A549 (cell line): ENCODE measurements at regions not wholly inside any gene's neighbourhood (a gene's known extent, or its start where the extent isn't known, plus 50 kb on each side); places are given as distances from the start of the nearest gene placed in this dataset.

ENCODE experiments used
- CHD2 ChIP-seq: fragments of 150-350 bp; IDR thresholded peaks from 2 replicates; pipeline ENCODE4 v1.6.1; 2014; ENCODE audit warnings: low read length; ENCODE audit not compliant: partially characterized antibody
- EP300 ChIP-seq, 2 experiments: fragments of >200 bp; sonication (Bioruptor Twin); formaldehyde crosslinking; IDR thresholded peaks; 2 replicates in 1 of 2; 3 replicates in 1 of 2; pipeline ENCODE4 v1.6.1; 2016 to 2017
- JUNB ChIP-seq: fragments of >200 bp; sonication (Bioruptor Twin); formaldehyde crosslinking; IDR thresholded peaks from 2 replicates; pipeline ENCODE4 v1.6.1; 2016
- SMC3 ChIP-seq: fragments of >200 bp; sonication (Bioruptor Twin); formaldehyde crosslinking; IDR thresholded peaks from 3 replicates; pipeline ENCODE4 v1.6.1; 2018; ENCODE audit warnings: inconsistent platforms
- TF ChIP-seq, protein P1 (sequence below): fragments of >200 bp; sonication (Bioruptor Twin); formaldehyde crosslinking; IDR thresholded peaks from 3 replicates; pipeline ENCODE4 v1.5.1; 2016
- TF ChIP-seq, protein P2 (sequence below): fragments of 200-600 bp; sonication (generic); IDR thresholded peaks from 2 replicates; pipeline ENCODE4 v1.6.1; 2016; ENCODE audit warnings: antibody characterized with exemption, mild to moderate bottlenecking, moderate library complexity

DNA sequence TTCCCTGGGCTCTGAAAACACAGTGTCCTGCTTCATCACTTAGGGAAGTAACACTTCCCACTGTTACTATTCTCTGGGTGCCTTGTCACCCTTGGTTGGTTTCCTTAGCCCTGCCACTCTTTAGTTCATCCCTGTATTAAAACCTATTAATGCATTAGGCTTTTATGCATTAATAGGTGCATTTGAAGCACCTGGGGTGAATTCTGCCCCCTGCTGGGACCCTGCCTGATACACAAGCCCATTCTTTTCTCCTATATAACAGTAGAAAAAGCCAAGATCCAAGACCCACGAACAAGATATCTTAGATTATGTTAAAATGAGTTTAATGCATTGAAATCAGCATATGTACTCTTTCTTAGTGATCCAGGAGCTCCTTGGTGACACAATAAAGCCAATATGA lies 235.7 kb downstream of the PMP22 start:
- TF ChIP-seq, protein P1, sequence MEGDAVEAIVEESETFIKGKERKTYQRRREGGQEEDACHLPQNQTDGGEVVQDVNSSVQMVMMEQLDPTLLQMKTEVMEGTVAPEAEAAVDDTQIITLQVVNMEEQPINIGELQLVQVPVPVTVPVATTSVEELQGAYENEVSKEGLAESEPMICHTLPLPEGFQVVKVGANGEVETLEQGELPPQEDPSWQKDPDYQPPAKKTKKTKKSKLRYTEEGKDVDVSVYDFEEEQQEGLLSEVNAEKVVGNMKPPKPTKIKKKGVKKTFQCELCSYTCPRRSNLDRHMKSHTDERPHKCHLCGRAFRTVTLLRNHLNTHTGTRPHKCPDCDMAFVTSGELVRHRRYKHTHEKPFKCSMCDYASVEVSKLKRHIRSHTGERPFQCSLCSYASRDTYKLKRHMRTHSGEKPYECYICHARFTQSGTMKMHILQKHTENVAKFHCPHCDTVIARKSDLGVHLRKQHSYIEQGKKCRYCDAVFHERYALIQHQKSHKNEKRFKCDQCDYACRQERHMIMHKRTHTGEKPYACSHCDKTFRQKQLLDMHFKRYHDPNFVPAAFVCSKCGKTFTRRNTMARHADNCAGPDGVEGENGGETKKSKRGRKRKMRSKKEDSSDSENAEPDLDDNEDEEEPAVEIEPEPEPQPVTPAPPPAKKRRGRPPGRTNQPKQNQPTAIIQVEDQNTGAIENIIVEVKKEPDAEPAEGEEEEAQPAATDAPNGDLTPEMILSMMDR: no peak
- TF ChIP-seq JUNB: no peak
- TF ChIP-seq SMC3: no peak
- TF ChIP-seq CHD2: no peak
- no peak for TF ChIP-seq EP300 (IDR thresholded peaks at IDR 0.05)
- TF ChIP-seq, protein P2, sequence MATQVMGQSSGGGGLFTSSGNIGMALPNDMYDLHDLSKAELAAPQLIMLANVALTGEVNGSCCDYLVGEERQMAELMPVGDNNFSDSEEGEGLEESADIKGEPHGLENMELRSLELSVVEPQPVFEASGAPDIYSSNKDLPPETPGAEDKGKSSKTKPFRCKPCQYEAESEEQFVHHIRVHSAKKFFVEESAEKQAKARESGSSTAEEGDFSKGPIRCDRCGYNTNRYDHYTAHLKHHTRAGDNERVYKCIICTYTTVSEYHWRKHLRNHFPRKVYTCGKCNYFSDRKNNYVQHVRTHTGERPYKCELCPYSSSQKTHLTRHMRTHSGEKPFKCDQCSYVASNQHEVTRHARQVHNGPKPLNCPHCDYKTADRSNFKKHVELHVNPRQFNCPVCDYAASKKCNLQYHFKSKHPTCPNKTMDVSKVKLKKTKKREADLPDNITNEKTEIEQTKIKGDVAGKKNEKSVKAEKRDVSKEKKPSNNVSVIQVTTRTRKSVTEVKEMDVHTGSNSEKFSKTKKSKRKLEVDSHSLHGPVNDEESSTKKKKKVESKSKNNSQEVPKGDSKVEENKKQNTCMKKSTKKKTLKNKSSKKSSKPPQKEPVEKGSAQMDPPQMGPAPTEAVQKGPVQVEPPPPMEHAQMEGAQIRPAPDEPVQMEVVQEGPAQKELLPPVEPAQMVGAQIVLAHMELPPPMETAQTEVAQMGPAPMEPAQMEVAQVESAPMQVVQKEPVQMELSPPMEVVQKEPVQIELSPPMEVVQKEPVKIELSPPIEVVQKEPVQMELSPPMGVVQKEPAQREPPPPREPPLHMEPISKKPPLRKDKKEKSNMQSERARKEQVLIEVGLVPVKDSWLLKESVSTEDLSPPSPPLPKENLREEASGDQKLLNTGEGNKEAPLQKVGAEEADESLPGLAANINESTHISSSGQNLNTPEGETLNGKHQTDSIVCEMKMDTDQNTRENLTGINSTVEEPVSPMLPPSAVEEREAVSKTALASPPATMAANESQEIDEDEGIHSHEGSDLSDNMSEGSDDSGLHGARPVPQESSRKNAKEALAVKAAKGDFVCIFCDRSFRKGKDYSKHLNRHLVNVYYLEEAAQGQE: no peak
